ENCODE measurements at regions not wholly inside any gene's neighbourhood (a gene's known extent, or its start where the extent isn't known, plus 50 kb on each side); places are given as distances from the start of the nearest gene placed in this dataset.

GRCh38 chr5:124088289-124089032, 576.5 kb downstream of the CSNK1G3 start:
- Histone ChIP-seq H2BK5ac (ENCODE audit: low read length) (no peak overlapping the region), H4K8ac (ENCODE audit: low read depth, low read length) (peak overlapping the region; percentile 28), H2BK120ac (ENCODE audit: low read depth, low read length) (no peak overlapping the region), H2AK5ac (ENCODE audit: low read length) (no peak overlapping the region), H3K4me3 (ENCODE audit: low read length) (no peak overlapping the region), H3K23ac (ENCODE audit: low read length) (no peak overlapping the region), H3K18ac (ENCODE audit: low read length) (no peak overlapping the region), H3K27ac (ENCODE audit: low read depth, low read length) (no peak overlapping the region), H3K27me3 (ENCODE audit: insufficient read depth, low read length, poor library complexity) (no peaks in the 10 kb centered on the region), H2BK15ac (replicated peaks; ENCODE audit: low read depth) (no peak overlapping the region), H3K4me1 (ENCODE audit: control insufficient read depth, low read depth, low read length) (no peaks in the 10 kb centered on the region), H3K56ac (ENCODE audit: low read length) (no peak overlapping the region), H3K79me1 (ENCODE audit: low read length) (no peaks in the 10 kb centered on the region), H3K36me3 (ENCODE audit: control insufficient read depth, insufficient read depth, low read length) (no peaks in the 10 kb centered on the region), H3K4me2 (ENCODE audit: low read length) (no peak overlapping the region), H3K79me2 (ENCODE audit: control insufficient read depth, insufficient read depth, low read length) (no peaks in the 10 kb centered on the region), H3K4ac (ENCODE audit: low read depth, low read length) (no peak overlapping the region), H3K9ac (ENCODE audit: low read length) (no peak overlapping the region), H4K5ac (ENCODE audit: low read length) (no peak overlapping the region)
- DNase-seq, result no peak
- no CpG with 5 or more reads among the region's 5 CpGs for WGBS (ENCODE audit: extremely low coverage, insufficient coverage, low lambda C conversion rate)

DNA sequence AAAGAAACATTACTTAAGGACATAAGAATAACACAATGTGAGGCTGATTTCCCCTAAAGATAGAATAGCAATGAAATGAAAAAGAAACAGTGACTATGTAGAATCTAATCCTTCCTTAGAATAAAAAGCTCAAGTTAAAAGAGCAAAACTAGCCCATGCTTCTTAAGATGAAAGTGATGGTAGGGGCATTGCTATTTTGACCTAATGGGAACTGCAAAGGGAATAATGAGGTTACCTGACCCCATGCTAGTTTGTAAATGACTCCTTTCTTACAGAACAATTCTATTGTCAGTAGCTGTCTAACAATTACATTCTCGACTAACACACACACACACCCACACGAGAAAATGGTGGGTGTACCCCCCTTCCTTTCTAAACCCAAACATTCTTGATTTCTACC, 575.8 kb downstream of the CSNK1G3 start:
- Histone ChIP-seq H2AK5ac (ENCODE audit: low read length) (no peak overlapping the region), H4K5ac (ENCODE audit: low read length) (no peak overlapping the region), H3K4me2 (ENCODE audit: low read length) (no peak overlapping the region), H3K56ac (ENCODE audit: low read length) (no peak overlapping the region), H2BK15ac (replicated peaks; ENCODE audit: low read depth) (no peak overlapping the region), H3K4me3 (ENCODE audit: low read length) (no peak overlapping the region), H3K79me2 (ENCODE audit: control insufficient read depth, insufficient read depth, low read length) (no peaks in the 10 kb centered on the region), H3K18ac (ENCODE audit: low read length) (no peak overlapping the region), H3K79me1 (ENCODE audit: low read length) (no peaks in the 10 kb centered on the region), H3K9ac (ENCODE audit: low read length) (no peak overlapping the region), H3K23ac (ENCODE audit: low read length) (no peak overlapping the region), H4K8ac (ENCODE audit: low read depth, low read length) (no peak overlapping the region), H3K4me1 (ENCODE audit: control insufficient read depth, low read depth, low read length) (no peaks in the 10 kb centered on the region), H3K4ac (ENCODE audit: low read depth, low read length) (no peak overlapping the region), H3K36me3 (ENCODE audit: control insufficient read depth, insufficient read depth, low read length) (no peaks in the 10 kb centered on the region), H2BK120ac (ENCODE audit: low read depth, low read length) (no peak overlapping the region), H2BK5ac (ENCODE audit: low read length) (no peak overlapping the region), H3K27me3 (ENCODE audit: insufficient read depth, low read length, poor library complexity) (no peaks in the 10 kb centered on the region), H3K27ac (ENCODE audit: low read depth, low read length) (no peak overlapping the region)
- peak; percentile 9 for DNase-seq
- WGBS (ENCODE audit: extremely low coverage, insufficient coverage, low lambda C conversion rate), result no CpG with 5 or more reads among the region's 2 CpGs

DNA sequence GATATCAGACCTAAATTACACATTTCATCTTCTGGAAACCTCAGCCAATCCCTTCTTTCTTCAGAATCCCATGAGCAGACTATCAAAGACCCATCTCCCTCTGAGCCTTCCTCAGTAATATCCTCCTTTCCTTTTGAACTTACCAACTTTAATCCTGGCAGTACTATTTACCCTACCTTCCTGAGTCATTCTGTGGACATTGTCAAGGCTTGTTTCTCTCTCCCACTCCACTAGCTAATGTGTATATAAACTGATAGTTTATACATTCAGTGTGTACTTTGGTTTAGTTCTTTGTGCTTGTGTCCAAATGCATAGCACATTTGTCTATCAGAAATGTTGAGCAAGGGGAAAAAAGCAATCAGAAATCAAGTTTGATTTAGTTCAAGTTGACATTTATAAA, 568.3 kb downstream of the CSNK1G3 start:
- H3K4me3 ChIP-seq (ENCODE audit: low read length), result no peak overlapping the region
- H3K36me3 ChIP-seq (ENCODE audit: control insufficient read depth, insufficient read depth, low read length), result no peaks in the 10 kb centered on the region
- no peak overlapping the region for H4K8ac ChIP-seq (ENCODE audit: low read depth, low read length)
- no peak overlapping the region for H3K18ac ChIP-seq (ENCODE audit: low read length)
- H4K5ac ChIP-seq (ENCODE audit: low read length), result no peak overlapping the region
- no peaks in the 10 kb centered on the region for H3K4me1 ChIP-seq (ENCODE audit: control insufficient read depth, low read depth, low read length)
- DNase-seq, result no peak
- no peak overlapping the region for H2BK120ac ChIP-seq (ENCODE audit: low read depth, low read length)
- no peak overlapping the region for H2BK15ac ChIP-seq (replicated peaks; ENCODE audit: low read depth)
- no peak overlapping the region for H2AK5ac ChIP-seq (ENCODE audit: low read length)
- H3K27me3 ChIP-seq (ENCODE audit: insufficient read depth, low read length, poor library complexity), result no peaks in the 10 kb centered on the region
- no peak overlapping the region for H3K23ac ChIP-seq (ENCODE audit: low read length)
- H3K4ac ChIP-seq (ENCODE audit: low read depth, low read length), result no peak overlapping the region
- H3K79me2 ChIP-seq (ENCODE audit: control insufficient read depth, insufficient read depth, low read length), result no peaks in the 10 kb centered on the region
- H3K56ac ChIP-seq (ENCODE audit: low read length), result no peak overlapping the region
- no peak overlapping the region for H3K27ac ChIP-seq (ENCODE audit: low read depth, low read length)
- no peak overlapping the region for H3K9ac ChIP-seq (ENCODE audit: low read length)
- H3K4me2 ChIP-seq (ENCODE audit: low read length), result no peak overlapping the region
- H3K79me1 ChIP-seq (ENCODE audit: low read length), result no peaks in the 10 kb centered on the region
- no peak overlapping the region for H2BK5ac ChIP-seq (ENCODE audit: low read length)

GRCh38 chr5:124079062-124079461, 567.1 kb downstream of the CSNK1G3 start:
- Histone ChIP-seq H3K9ac (ENCODE audit: low read length) (no peak overlapping the region), H3K4me2 (ENCODE audit: low read length) (no peak overlapping the region), H3K27ac (ENCODE audit: low read depth, low read length) (no peak overlapping the region), H3K4ac (ENCODE audit: low read depth, low read length) (no peak overlapping the region), H3K56ac (ENCODE audit: low read length) (no peak overlapping the region), H4K5ac (ENCODE audit: low read length) (no peak overlapping the region), H3K36me3 (ENCODE audit: control insufficient read depth, insufficient read depth, low read length) (no peaks in the 10 kb centered on the region), H3K4me1 (ENCODE audit: control insufficient read depth, low read depth, low read length) (no peaks in the 10 kb centered on the region), H2BK5ac (ENCODE audit: low read length) (no peak overlapping the region), H3K18ac (ENCODE audit: low read length) (no peak overlapping the region), H3K4me3 (ENCODE audit: low read length) (no peak overlapping the region), H2BK15ac (replicated peaks; ENCODE audit: low read depth) (no peak overlapping the region), H2AK5ac (ENCODE audit: low read length) (no peak overlapping the region), H3K79me2 (ENCODE audit: control insufficient read depth, insufficient read depth, low read length) (no peaks in the 10 kb centered on the region), H4K8ac (ENCODE audit: low read depth, low read length) (no peak overlapping the region), H2BK120ac (ENCODE audit: low read depth, low read length) (no peak overlapping the region), H3K23ac (ENCODE audit: low read length) (no peak overlapping the region), H3K79me1 (ENCODE audit: low read length) (no peaks in the 10 kb centered on the region), H3K27me3 (ENCODE audit: insufficient read depth, low read length, poor library complexity) (no peaks in the 10 kb centered on the region)
- DNase-seq, result no peak

DNA sequence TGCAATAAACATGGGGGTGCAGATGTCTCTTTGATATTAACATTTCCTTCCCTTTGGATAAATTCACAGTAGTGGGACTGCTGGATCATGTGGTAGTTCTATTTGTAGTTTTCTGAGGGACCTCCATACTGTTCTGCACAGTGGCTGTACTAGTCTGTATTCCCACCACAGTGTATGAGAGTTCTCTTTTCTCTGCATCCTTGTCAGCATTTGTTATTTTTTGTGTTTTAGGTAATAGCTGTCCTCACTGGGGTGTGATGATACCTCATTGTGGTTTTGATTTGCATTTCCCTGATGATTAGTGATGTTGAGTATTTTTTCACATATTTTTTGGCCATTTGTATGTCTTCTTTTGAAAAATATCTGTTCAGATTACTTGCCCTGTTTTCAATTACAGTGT, 562.5 kb downstream of the CSNK1G3 start:
- no peak for DNase-seq
- Histone ChIP-seq H3K4me3 (ENCODE audit: low read length) (no peak overlapping the region), H2BK120ac (ENCODE audit: low read depth, low read length) (no peak overlapping the region), H3K79me1 (ENCODE audit: low read length) (no peaks in the 10 kb centered on the region), H3K23ac (ENCODE audit: low read length) (no peak overlapping the region), H3K56ac (ENCODE audit: low read length) (no peak overlapping the region), H4K5ac (ENCODE audit: low read length) (no peak overlapping the region), H3K36me3 (ENCODE audit: control insufficient read depth, insufficient read depth, low read length) (no peaks in the 10 kb centered on the region), H3K79me2 (ENCODE audit: control insufficient read depth, insufficient read depth, low read length) (no peaks in the 10 kb centered on the region), H3K4ac (ENCODE audit: low read depth, low read length) (no peak overlapping the region), H4K8ac (ENCODE audit: low read depth, low read length) (no peak overlapping the region), H3K18ac (ENCODE audit: low read length) (no peak overlapping the region), H2AK5ac (ENCODE audit: low read length) (no peak overlapping the region), H2BK5ac (ENCODE audit: low read length) (no peak overlapping the region), H3K4me1 (ENCODE audit: control insufficient read depth, low read depth, low read length) (no peaks in the 10 kb centered on the region), H2BK15ac (replicated peaks; ENCODE audit: low read depth) (no peak overlapping the region), H3K4me2 (ENCODE audit: low read length) (no peak overlapping the region), H3K27ac (ENCODE audit: low read depth, low read length) (no peak overlapping the region), H3K9ac (ENCODE audit: low read length) (no peak overlapping the region), H3K27me3 (ENCODE audit: insufficient read depth, low read length, poor library complexity) (no peaks in the 10 kb centered on the region)

- H3K9ac ChIP-seq (ENCODE audit: low read length), result no peak overlapping the region
These were observed 560.6 kb downstream of the CSNK1G3 start for GRCh38 chr5:124072570-124072969.

More at GRCh38 chr5:124072570-124072969, 560.6 kb downstream of the CSNK1G3 start:
- Histone ChIP-seq H3K18ac (ENCODE audit: low read length) (no peak overlapping the region), H3K56ac (ENCODE audit: low read length) (no peak overlapping the region), H3K4me2 (ENCODE audit: low read length) (no peak overlapping the region), H3K4me1 (ENCODE audit: control insufficient read depth, low read depth, low read length) (no peaks in the 10 kb centered on the region), H3K79me1 (ENCODE audit: low read length) (no peaks in the 10 kb centered on the region), H2BK120ac (ENCODE audit: low read depth, low read length) (no peak overlapping the region), H3K79me2 (ENCODE audit: control insufficient read depth, insufficient read depth, low read length) (no peaks in the 10 kb centered on the region), H3K27ac (ENCODE audit: low read depth, low read length) (no peak overlapping the region), H2BK15ac (replicated peaks; ENCODE audit: low read depth) (no peak overlapping the region), H4K5ac (ENCODE audit: low read length) (no peak overlapping the region), H2AK5ac (ENCODE audit: low read length) (no peak overlapping the region), H4K8ac (ENCODE audit: low read depth, low read length) (no peak overlapping the region), H3K27me3 (ENCODE audit: insufficient read depth, low read length, poor library complexity) (no peaks in the 10 kb centered on the region), H2BK5ac (ENCODE audit: low read length) (no peak overlapping the region), H3K23ac (ENCODE audit: low read length) (no peak overlapping the region), H3K4ac (ENCODE audit: low read depth, low read length) (no peak overlapping the region), H3K4me3 (ENCODE audit: low read length) (no peak overlapping the region), H3K36me3 (ENCODE audit: control insufficient read depth, insufficient read depth, low read length) (no peaks in the 10 kb centered on the region)
- DNase-seq, result no peak

Data from mesendoderm (in vitro differentiated cells).